ENCODE measurements at regions not wholly inside any gene's neighbourhood (a gene's known extent, or its start where the extent isn't known, plus 50 kb on each side); places are given as distances from the start of the nearest gene placed in this dataset.
A peak's percentile ranks its signal among the peaks of the same experiment; 100 is the strongest.
"Not testable (repeated sequence)": the region's sequence is repeated elsewhere in the genome, so short reads cannot be mapped to it uniquely, and the experiment has no call there.

- no peaks in the 10 kb centered on the region for H3K36me3 Mint-ChIP-seq (ENCODE audit: low read depth)
- H3K27ac Mint-ChIP-seq: no peak overlapping the region
- peaks cover 24% of the 10 kb centered on the region for H3K4me1 Mint-ChIP-seq
- H3K9me3 Mint-ChIP-seq: no peaks in the 10 kb centered on the region
- TF ChIP-seq CTCF (IDR thresholded peaks at IDR 0.05; ENCODE audit: unreplicated experiment in 3 of 3): no peak
- no peaks in the 10 kb centered on the region for H3K27me3 Mint-ChIP-seq (ENCODE audit: low read depth)
- no peak overlapping the region for H3K4me3 Mint-ChIP-seq
Measured at GRCh38 chr6:125586074-125586473, 163.4 kb upstream of the HEY2 start.

GRCh38 chr6:125586605-125587004 lies 162.8 kb upstream of the HEY2 start:
- Mint-ChIP-seq H3K27ac (no peak overlapping the region), H3K9me3 (no peaks in the 10 kb centered on the region), H3K4me3 (no peak overlapping the region), H3K4me1 (peaks cover 24% of the 10 kb centered on the region), H3K36me3 (ENCODE audit: low read depth) (no peaks in the 10 kb centered on the region), H3K27me3 (ENCODE audit: low read depth) (no peaks in the 10 kb centered on the region)
- no peak for TF ChIP-seq CTCF (IDR thresholded peaks at IDR 0.05; ENCODE audit: unreplicated experiment in 3 of 3)

- Mint-ChIP-seq H3K36me3 (ENCODE audit: low read depth) (no peaks in the 10 kb centered on the region), H3K4me3 (no peak overlapping the region), H3K27ac (peak overlapping the region in 2 of 3 experiments; percentile 6 to 13), H3K27me3 (ENCODE audit: low read depth) (no peaks in the 10 kb centered on the region), H3K4me1 (peaks cover 24% of the 10 kb centered on the region), H3K9me3 (no peaks in the 10 kb centered on the region)
- no peak for TF ChIP-seq CTCF (IDR thresholded peaks at IDR 0.05; ENCODE audit: unreplicated experiment in 3 of 3)
Measured at GRCh38 chr6:125587666-125588632, 161.5 kb upstream of the HEY2 start.

GRCh38 chr6:125591796-125592195 lies 157.6 kb upstream of the HEY2 start:
- H3K4me1 Mint-ChIP-seq: peaks cover 21% of the 10 kb centered on the region
- not testable (repeated sequence) for H3K36me3 Mint-ChIP-seq (ENCODE audit: low read depth); H3K27me3 Mint-ChIP-seq (ENCODE audit: low read depth); H3K27ac Mint-ChIP-seq; H3K9me3 Mint-ChIP-seq; H3K4me3 Mint-ChIP-seq

- Mint-ChIP-seq H3K36me3 (ENCODE audit: low read depth) (no peaks in the 10 kb centered on the region), H3K27ac (no peak overlapping the region), H3K9me3 (no peaks in the 10 kb centered on the region), H3K27me3 (ENCODE audit: low read depth) (no peaks in the 10 kb centered on the region), H3K4me3 (no peak overlapping the region), H3K4me1 (peaks cover 29% of the 10 kb centered on the region)
- no peak for TF ChIP-seq CTCF (IDR thresholded peaks at IDR 0.05; ENCODE audit: unreplicated experiment in 3 of 3)
Measured at GRCh38 chr6:125593746-125594145, 155.7 kb upstream of the HEY2 start.

GRCh38 chr6:125596020-125596419 lies 153.4 kb upstream of the HEY2 start:
- no peak for TF ChIP-seq CTCF (IDR thresholded peaks at IDR 0.05; ENCODE audit: unreplicated experiment in 3 of 3)
- H3K4me3 Mint-ChIP-seq: no peak overlapping the region
- H3K36me3 Mint-ChIP-seq (ENCODE audit: low read depth): no peaks in the 10 kb centered on the region
- H3K9me3 Mint-ChIP-seq: no peaks in the 10 kb centered on the region
- H3K27me3 Mint-ChIP-seq (ENCODE audit: low read depth): no peaks in the 10 kb centered on the region
- H3K4me1 Mint-ChIP-seq: peaks cover 28% of the 10 kb centered on the region
- peak overlapping the region in 1 of 3 experiments; percentile 75 for H3K27ac Mint-ChIP-seq
